Colonic mucosa (tissue), 4 donors: ENCODE measurements at regions not wholly inside any gene's neighbourhood (a gene's known extent, or its start where the extent isn't known, plus 50 kb on each side); places are given as distances from the start of the nearest gene placed in this dataset.

Experiments used
- DNase-seq: peaks from one replicate; pipeline ENCODE4 v3.0.0-alpha.2; 2020
- H3K27ac ChIP-seq: fragments of 200-600 bp; one replicate; pipeline ENCODE4 v1.8.0; 2021
- H3K27me3 ChIP-seq: fragments of 200-600 bp; one replicate; pipeline ENCODE4 v1.8.0; 2021
- H3K36me3 ChIP-seq: fragments of 200-600 bp; one replicate; pipeline ENCODE4 v1.8.0; 2021
- H3K4me1 ChIP-seq: fragments of 200-600 bp; one replicate; pipeline ENCODE4 v1.8.0; 2021; ENCODE audit warnings: mild to moderate bottlenecking
- H3K4me3 ChIP-seq: fragments of 200-600 bp; one replicate; pipeline ENCODE4 v1.8.0; 2021
- H3K9ac ChIP-seq, 2 donors: one replicate each; pipeline ENCODE4 v1.7.0; 2013; ENCODE audit warnings: control low read depth in 2 of 2, low read depth in 2 of 2, low read length in 2 of 2
- H3K9me3 ChIP-seq: fragments of 200-600 bp; one replicate; pipeline ENCODE4 v1.8.0; 2021
- CTCF ChIP-seq: fragments of 200-600 bp; IDR thresholded peaks from one replicate; pipeline ENCODE4 v1.8.0; 2022; ENCODE audit warnings: antibody characterized with exemption, mild to moderate bottlenecking
- intact Hi-C: fragments of 100-400 bp; cut with DNase I; formaldehyde crosslinking; loops from one replicate; pipeline ENCODE4 v1.14.1; 2022
- donor health status: healthy.
- donor health status: DM: no; HTN: no; CAD: no.
- donor health status: DM: no; HTN: no; CAD: no.

- Histone ChIP-seq H3K27me3 (no peaks in the 10 kb centered on the region), H3K4me3 (no peak overlapping the region), H3K9me3 (no peaks in the 10 kb centered on the region), H3K9ac (no peak overlapping the region), H3K4me1 (no peaks in the 10 kb centered on the region), H3K27ac (no peak overlapping the region), H3K36me3 (no peaks in the 10 kb centered on the region)
- no peak for DNase-seq
- intact Hi-C loops = no loop called here
- no peak for TF ChIP-seq CTCF
These were observed 328.9 kb downstream of the PAPSS1 start for GRCh38 chr4:107391009-107391629.

- Histone ChIP-seq H3K27me3 (no peaks in the 10 kb centered on the region), H3K4me1 (no peaks in the 10 kb centered on the region), H3K9me3 (no peaks in the 10 kb centered on the region), H3K27ac (no peak overlapping the region), H3K36me3 (no peaks in the 10 kb centered on the region), H3K9ac (no peak overlapping the region), H3K4me3 (no peak overlapping the region)
- no peak for TF ChIP-seq CTCF
- no peak for DNase-seq
- intact Hi-C loops = no loop called here
These were observed 330.1 kb downstream of the PAPSS1 start for GRCh38 chr4:107389965-107390364.

GRCh38 chr4:107388736-107389274 is 331.2 kb downstream of the PAPSS1 start:
- DNase-seq = no peak

GRCh38 chr4:107380836-107381438 is 339.1 kb downstream of the PAPSS1 start:
- Histone ChIP-seq H3K9ac (no peak overlapping the region), H3K9me3 (no peaks in the 10 kb centered on the region), H3K27ac (no peak overlapping the region), H3K36me3 (no peaks in the 10 kb centered on the region), H3K27me3 (no peaks in the 10 kb centered on the region), H3K4me3 (no peak overlapping the region), H3K4me1 (no peaks in the 10 kb centered on the region)
- no peak for TF ChIP-seq CTCF
- DNase-seq = no peak
- intact Hi-C loops = no loop called here

More at GRCh38 chr4:107388736-107389274, 331.2 kb downstream of the PAPSS1 start:
- Histone ChIP-seq H3K27ac (no peak overlapping the region), H3K9ac (no peak overlapping the region), H3K4me3 (no peak overlapping the region), H3K9me3 (no peaks in the 10 kb centered on the region), H3K27me3 (no peaks in the 10 kb centered on the region), H3K36me3 (no peaks in the 10 kb centered on the region), H3K4me1 (no peaks in the 10 kb centered on the region)
- intact Hi-C loops = no loop called here
- TF ChIP-seq CTCF = no peak

- no peaks in the 10 kb centered on the region for H3K36me3 ChIP-seq
- no peaks in the 10 kb centered on the region for H3K9me3 ChIP-seq
- intact Hi-C loops = no loop called here
- no peaks in the 10 kb centered on the region for H3K27me3 ChIP-seq
- TF ChIP-seq CTCF = no peak
- H3K4me1 ChIP-seq = no peaks in the 10 kb centered on the region
- no peak for DNase-seq
- H3K9ac ChIP-seq = no peak overlapping the region
- no peak overlapping the region for H3K4me3 ChIP-seq
- no peak overlapping the region for H3K27ac ChIP-seq
These were observed 339.8 kb downstream of the PAPSS1 start for GRCh38 chr4:107380190-107380589.
